CD14-positive monocyte (primary cell): ENCODE measurements at regions not wholly inside any gene's neighbourhood (a gene's known extent, or its start where the extent isn't known, plus 50 kb on each side); places are given as distances from the start of the nearest gene placed in this dataset.

Source experiments
- DNase-seq, 3 donors: peaks; one replicate each; pipeline ENCODE4 v3.0.0-alpha.2; 2011 to 2022
- H2AFZ ChIP-seq: 2 replicates; pipeline ENCODE4 v1.6.0; 2012; ENCODE audit warnings: mild to moderate bottlenecking, low read depth, low read length, inconsistent platforms; ENCODE audit not compliant: insufficient read depth, poor library complexity, severe bottlenecking
- H3K27ac ChIP-seq, 2 donors: 1 replicate in 1 of 2; 2 replicates in 1 of 2; pipeline ENCODE4 v1.5.1; 2012 to 2013; ENCODE audit warnings: low read length in 2 of 2, control low read depth in 1 of 2, inconsistent platforms in 1 of 2, low read depth in 1 of 2, mild to moderate bottlenecking in 1 of 2
- H3K27me3 ChIP-seq, 2 donors: one replicate each; pipeline versions ENCODE4 v1.6.0 to v1.6.1; 2011 to 2013; ENCODE audit warnings: low read length in 2 of 2; ENCODE audit not compliant: control insufficient read depth in 2 of 2, insufficient read depth in 2 of 2
- H3K36me3 ChIP-seq, 2 donors: replicated peaks in 1 of 2; 1 replicate in 1 of 2; 2 replicates in 1 of 2; pipeline versions ENCODE4 v1.5.1 to v1.6.1; 2012 to 2013; ENCODE audit warnings: low read length in 2 of 2, control low read depth in 1 of 2, inconsistent platforms in 1 of 2, mild to moderate bottlenecking in 1 of 2; ENCODE audit not compliant: insufficient read depth in 2 of 2, control insufficient read depth in 1 of 2
- H3K4me1 ChIP-seq, 2 donors: 1 replicate in 1 of 2; 2 replicates in 1 of 2; pipeline versions ENCODE4 v1.5.1 to v1.6.1; 2012 to 2013; ENCODE audit warnings: low read length in 2 of 2, control low read depth in 1 of 2, inconsistent platforms in 1 of 2, mild to moderate bottlenecking in 1 of 2, moderate library complexity in 1 of 2; ENCODE audit not compliant: insufficient read depth in 2 of 2, control insufficient read depth in 1 of 2
- H3K4me2 ChIP-seq: replicated peaks from 2 replicates; pipeline ENCODE3; 2012; ENCODE audit warnings: low read length, moderate library complexity, mild to moderate bottlenecking; ENCODE audit not compliant: poor library complexity, severe bottlenecking; ENCODE audit errors: extremely low read depth
- H3K4me3 ChIP-seq, 3 experiments: fragments of 200-600 bp in 1 of 3; sonication (generic) in 1 of 3; replicated peaks in 1 of 3; 1 replicate in 2 of 3; 2 replicates in 1 of 3; pipeline ENCODE4 v1.5.1; 2011 to 2013; ENCODE audit warnings: low read length in 3 of 3, mild to moderate bottlenecking in 3 of 3, control low read depth in 2 of 3, low read depth in 2 of 3, inconsistent platforms in 1 of 3, moderate library complexity in 1 of 3
- H3K79me2 ChIP-seq: 2 replicates; pipeline ENCODE4 v1.6.0; 2012; ENCODE audit warnings: mild to moderate bottlenecking, control low read depth, inconsistent platforms, low read length, moderate library complexity; ENCODE audit not compliant: insufficient read depth
- H3K9ac ChIP-seq: 2 replicates; pipeline ENCODE4 v1.6.0; 2017; ENCODE audit warnings: low read length, mild to moderate bottlenecking; ENCODE audit not compliant: insufficient read depth, poor library complexity, severe bottlenecking
- H3K9me3 ChIP-seq, 2 donors: replicated peaks in 1 of 2; 1 replicate in 1 of 2; 2 replicates in 1 of 2; pipeline versions ENCODE4 v1.5.1 to v1.6.1; 2012 to 2013; ENCODE audit warnings: low read length in 2 of 2, control low read depth in 1 of 2; ENCODE audit not compliant: control insufficient read depth in 1 of 2, insufficient read depth in 1 of 2
- H4K20me1 ChIP-seq: 2 replicates; pipeline ENCODE4 v1.6.0; 2012; ENCODE audit warnings: mild to moderate bottlenecking, low read length, control low read depth, moderate library complexity; ENCODE audit not compliant: insufficient read depth
- H3K27ac Mint-ChIP-seq, 7 donors: one replicate each; pipeline ENCODE4 v1.8.0; 2020; ENCODE audit warnings: mild to moderate bottlenecking in 7 of 7, mixed read lengths in 7 of 7, moderate library complexity in 6 of 7, inconsistent platforms in 2 of 7
- H3K27me3 Mint-ChIP-seq, 3 donors: one replicate each; pipeline ENCODE4 v1.8.0; 2021 to 2022; ENCODE audit warnings: low read depth in 3 of 3, mild to moderate bottlenecking in 3 of 3, mixed read lengths in 3 of 3, moderate library complexity in 3 of 3, inconsistent platforms in 1 of 3
- H3K36me3 Mint-ChIP-seq, 2 donors: one replicate each; pipeline ENCODE4 v1.8.0; 2020; ENCODE audit warnings: mixed read lengths in 2 of 2, inconsistent platforms in 1 of 2, mild to moderate bottlenecking in 1 of 2
- H3K4me1 Mint-ChIP-seq: one replicate; pipeline ENCODE4 v1.8.0; 2020; ENCODE audit warnings: mild to moderate bottlenecking, mixed read lengths
- H3K4me3 Mint-ChIP-seq, 2 donors: one replicate each; pipeline ENCODE4 v1.8.0; 2020; ENCODE audit warnings: mild to moderate bottlenecking in 2 of 2, mixed read lengths in 2 of 2, moderate library complexity in 1 of 2
- H3K9me3 Mint-ChIP-seq, 7 donors: one replicate each; pipeline ENCODE4 v1.8.0; 2020 to 2022; ENCODE audit warnings: mixed read lengths in 7 of 7, mild to moderate bottlenecking in 6 of 7, moderate library complexity in 6 of 7, inconsistent platforms in 2 of 7
- WGBS: methylation state at CpG from one replicate; pipeline ENCODE4 v1.1.5; 2013; ENCODE audit warnings: missing lambda C conversion rate; ENCODE audit not compliant: insufficient coverage; 5-methylcytosine and 5-hydroxymethylcytosine counted together
- intact Hi-C, 2 donors: fragments of 100-400 bp; cut with micrococcal nuclease; formaldehyde crosslinking; loops; one replicate each; pipeline versions ENCODE4 v1.15.0 to v1.15.1; 2023
- TF ChIP-seq, protein P1 (sequence below): fragments of 200-600 bp; IDR thresholded peaks from one replicate; pipeline ENCODE4 v1.8.0; 2022; ENCODE audit warnings: antibody characterized with exemption, mild to moderate bottlenecking

DNA sequence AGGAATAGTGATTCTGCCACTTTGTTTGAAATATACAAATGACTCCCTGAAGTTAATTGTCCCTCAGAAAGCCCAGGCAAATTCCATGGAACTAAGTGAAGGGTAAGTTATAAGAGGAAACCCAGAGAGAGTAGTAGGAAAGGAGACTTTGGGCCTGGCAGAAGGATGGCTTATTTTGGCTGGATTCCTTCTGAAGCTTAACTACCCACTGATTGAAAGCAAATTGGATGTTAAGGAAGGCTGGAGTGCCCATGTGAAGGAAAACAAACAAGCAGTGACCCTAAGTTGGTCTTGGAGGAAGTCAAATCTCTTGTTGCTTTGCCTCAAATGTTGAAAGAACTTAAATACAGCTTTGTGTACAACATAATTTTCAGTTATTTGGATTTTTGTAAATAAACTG is 1106.4 kb upstream of the ZEB2 start:
- H3K4me3 Mint-ChIP-seq: no peak overlapping the region
- Histone ChIP-seq H3K9ac (no peak overlapping the region), H3K27ac (no peak overlapping the region), H3K4me2 (no peak overlapping the region), H3K79me2 (no peaks in the 10 kb centered on the region), H3K4me3 (no peak overlapping the region), H3K36me3 (no peaks in the 10 kb centered on the region), H3K4me1 (no peaks in the 10 kb centered on the region), H2AFZ (no peak overlapping the region), H4K20me1 (no peaks in the 10 kb centered on the region), H3K27me3 (no peaks in the 10 kb centered on the region), H3K9me3 (no peaks in the 10 kb centered on the region)
- H3K27me3 Mint-ChIP-seq: peaks cover 0 to 3% (median 0%) of the 10 kb centered on the region in 3 donors
- no peaks in the 10 kb centered on the region for H3K4me1 Mint-ChIP-seq
- H3K27ac Mint-ChIP-seq: no peak overlapping the region
- DNase-seq: no peak
- no peaks in the 10 kb centered on the region for H3K36me3 Mint-ChIP-seq
- intact Hi-C loops: no loop called here
- TF ChIP-seq, protein P1, sequence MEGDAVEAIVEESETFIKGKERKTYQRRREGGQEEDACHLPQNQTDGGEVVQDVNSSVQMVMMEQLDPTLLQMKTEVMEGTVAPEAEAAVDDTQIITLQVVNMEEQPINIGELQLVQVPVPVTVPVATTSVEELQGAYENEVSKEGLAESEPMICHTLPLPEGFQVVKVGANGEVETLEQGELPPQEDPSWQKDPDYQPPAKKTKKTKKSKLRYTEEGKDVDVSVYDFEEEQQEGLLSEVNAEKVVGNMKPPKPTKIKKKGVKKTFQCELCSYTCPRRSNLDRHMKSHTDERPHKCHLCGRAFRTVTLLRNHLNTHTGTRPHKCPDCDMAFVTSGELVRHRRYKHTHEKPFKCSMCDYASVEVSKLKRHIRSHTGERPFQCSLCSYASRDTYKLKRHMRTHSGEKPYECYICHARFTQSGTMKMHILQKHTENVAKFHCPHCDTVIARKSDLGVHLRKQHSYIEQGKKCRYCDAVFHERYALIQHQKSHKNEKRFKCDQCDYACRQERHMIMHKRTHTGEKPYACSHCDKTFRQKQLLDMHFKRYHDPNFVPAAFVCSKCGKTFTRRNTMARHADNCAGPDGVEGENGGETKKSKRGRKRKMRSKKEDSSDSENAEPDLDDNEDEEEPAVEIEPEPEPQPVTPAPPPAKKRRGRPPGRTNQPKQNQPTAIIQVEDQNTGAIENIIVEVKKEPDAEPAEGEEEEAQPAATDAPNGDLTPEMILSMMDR: no peak
- H3K9me3 Mint-ChIP-seq: peaks cover 0 to 2% (median 0%) of the 10 kb centered on the region in 7 donors

DNA sequence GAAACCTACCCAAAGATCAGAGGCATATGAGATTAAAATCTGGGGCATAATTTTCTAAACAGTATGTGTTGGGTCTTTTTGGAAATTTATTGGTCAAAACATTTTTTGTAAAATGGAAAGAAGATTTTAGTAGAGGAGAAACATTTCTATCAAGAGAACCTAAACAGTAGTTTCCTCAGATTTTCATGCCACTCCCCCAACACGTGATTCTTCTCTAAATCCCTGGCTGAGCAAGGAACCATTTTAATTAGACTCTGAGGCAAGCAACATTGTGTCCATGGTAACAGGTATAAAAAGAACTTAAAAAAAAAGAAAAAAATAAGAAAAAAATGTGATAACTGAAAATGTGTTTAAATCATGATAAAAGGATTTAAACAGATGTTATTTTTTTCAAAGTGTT is 1105.2 kb upstream of the ZEB2 start:
- H3K36me3 ChIP-seq: no peaks in the 10 kb centered on the region
- intact Hi-C loops: no loop called here
- H4K20me1 ChIP-seq: no peaks in the 10 kb centered on the region
- H3K4me2 ChIP-seq: no peak overlapping the region
- no peaks in the 10 kb centered on the region for H3K79me2 ChIP-seq
- WGBS: no CpG with 5 or more reads among the region's 1 CpG
- DNase-seq: no peak
- no peak overlapping the region for H3K4me3 ChIP-seq
- H3K27me3 ChIP-seq: no peaks in the 10 kb centered on the region
- H3K9ac ChIP-seq: no peak overlapping the region
- no peaks in the 10 kb centered on the region for H3K4me1 ChIP-seq
- Mint-ChIP-seq H3K27me3 (peaks cover 0 to 2% (median 0%) of the 10 kb centered on the region in 3 donors), H3K4me3 (no peak overlapping the region), H3K9me3 (peaks cover 0 to 2% (median 0%) of the 10 kb centered on the region in 7 donors), H3K4me1 (no peaks in the 10 kb centered on the region), H3K27ac (no peak overlapping the region), H3K36me3 (no peaks in the 10 kb centered on the region)
- H2AFZ ChIP-seq: no peak overlapping the region
- TF ChIP-seq, protein P1: no peak
- no peaks in the 10 kb centered on the region for H3K9me3 ChIP-seq
- no peak overlapping the region for H3K27ac ChIP-seq
